ENCODE measurements at regions not wholly inside any gene's neighbourhood (a gene's known extent, or its start where the extent isn't known, plus 50 kb on each side); places are given as distances from the start of the nearest gene placed in this dataset.

DNA sequence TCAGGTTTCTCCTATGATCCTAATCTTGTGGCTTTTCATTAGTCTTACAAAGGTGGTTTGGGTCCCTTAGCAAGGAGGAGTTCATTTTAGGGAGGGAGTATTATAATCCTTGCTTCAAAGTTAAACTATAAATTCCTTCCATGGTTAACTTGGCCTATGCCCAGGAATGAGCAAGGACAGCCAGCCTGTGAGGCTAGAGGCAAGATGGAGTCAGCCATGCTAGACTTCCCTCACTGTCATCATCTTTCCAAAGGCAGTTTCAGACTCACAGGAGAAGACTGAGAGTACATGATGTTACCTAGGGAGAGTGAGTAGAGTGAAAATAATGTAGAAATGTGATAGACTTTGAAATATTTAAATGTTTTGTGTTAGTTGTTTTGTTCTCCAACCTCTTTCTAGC is 192.3 kb downstream of the GPAT3 start:
- Histone ChIP-seq H3K9me3 (ENCODE audit: control insufficient read depth, insufficient read depth, low read depth, low read length) (no peaks in the 10 kb centered on the region), H3K4me3 (ENCODE audit: low read depth in 2 of 2, low read length in 2 of 2) (no peak overlapping the region), H3K4me1 (ENCODE audit: control insufficient read depth, insufficient read depth, low read length) (no peaks in the 10 kb centered on the region), H3K27me3 (ENCODE audit: control insufficient read depth, insufficient read depth, low read length) (no peaks in the 10 kb centered on the region), H3K36me3 (ENCODE audit: control insufficient read depth, insufficient read depth, low read length) (no peaks in the 10 kb centered on the region), H3K27ac (ENCODE audit: low read length) (no peak overlapping the region)
- ChIA-PET POLR2A (no interaction called here), CTCF (no interaction called here)
- intact Hi-C loops (cut with micrococcal nuclease; ENCODE audit: unreplicated experiment) (no loop called here), in situ Hi-C loops (cut with HindIII; ENCODE audit: low pct_unique_long_range_greater_than_20kb, low sequenced_read_pairs) (no loop called here)
- no peak for DNase-seq (ENCODE audit: low read depth, low spot score)
- no peak for ATAC-seq
- no TSS peak for BruUV-seq (replicated peaks)
- TF ChIP-seq, protein P1, sequence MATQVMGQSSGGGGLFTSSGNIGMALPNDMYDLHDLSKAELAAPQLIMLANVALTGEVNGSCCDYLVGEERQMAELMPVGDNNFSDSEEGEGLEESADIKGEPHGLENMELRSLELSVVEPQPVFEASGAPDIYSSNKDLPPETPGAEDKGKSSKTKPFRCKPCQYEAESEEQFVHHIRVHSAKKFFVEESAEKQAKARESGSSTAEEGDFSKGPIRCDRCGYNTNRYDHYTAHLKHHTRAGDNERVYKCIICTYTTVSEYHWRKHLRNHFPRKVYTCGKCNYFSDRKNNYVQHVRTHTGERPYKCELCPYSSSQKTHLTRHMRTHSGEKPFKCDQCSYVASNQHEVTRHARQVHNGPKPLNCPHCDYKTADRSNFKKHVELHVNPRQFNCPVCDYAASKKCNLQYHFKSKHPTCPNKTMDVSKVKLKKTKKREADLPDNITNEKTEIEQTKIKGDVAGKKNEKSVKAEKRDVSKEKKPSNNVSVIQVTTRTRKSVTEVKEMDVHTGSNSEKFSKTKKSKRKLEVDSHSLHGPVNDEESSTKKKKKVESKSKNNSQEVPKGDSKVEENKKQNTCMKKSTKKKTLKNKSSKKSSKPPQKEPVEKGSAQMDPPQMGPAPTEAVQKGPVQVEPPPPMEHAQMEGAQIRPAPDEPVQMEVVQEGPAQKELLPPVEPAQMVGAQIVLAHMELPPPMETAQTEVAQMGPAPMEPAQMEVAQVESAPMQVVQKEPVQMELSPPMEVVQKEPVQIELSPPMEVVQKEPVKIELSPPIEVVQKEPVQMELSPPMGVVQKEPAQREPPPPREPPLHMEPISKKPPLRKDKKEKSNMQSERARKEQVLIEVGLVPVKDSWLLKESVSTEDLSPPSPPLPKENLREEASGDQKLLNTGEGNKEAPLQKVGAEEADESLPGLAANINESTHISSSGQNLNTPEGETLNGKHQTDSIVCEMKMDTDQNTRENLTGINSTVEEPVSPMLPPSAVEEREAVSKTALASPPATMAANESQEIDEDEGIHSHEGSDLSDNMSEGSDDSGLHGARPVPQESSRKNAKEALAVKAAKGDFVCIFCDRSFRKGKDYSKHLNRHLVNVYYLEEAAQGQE (IDR thresholded peaks at IDR 0.05; ENCODE audit: insufficient read depth in 1 of 2, low read depth in 2 of 2, low read length in 1 of 2), result no peak
- no peak for TF ChIP-seq CTCF (IDR thresholded peaks at IDR 0.05)
- TF ChIP-seq POLR2AphosphoS5 (IDR thresholded peaks at IDR 0.05; ENCODE audit: low read depth, low read length), result no peak
- no peak for TF ChIP-seq TCF7L2 (IDR thresholded peaks at IDR 0.05; ENCODE audit: low read depth, low read length)
- no peak for TF ChIP-seq SIN3A (IDR thresholded peaks at IDR 0.05; ENCODE audit: borderline replicate concordance, insufficient read depth, low read depth, low read length)

DNA sequence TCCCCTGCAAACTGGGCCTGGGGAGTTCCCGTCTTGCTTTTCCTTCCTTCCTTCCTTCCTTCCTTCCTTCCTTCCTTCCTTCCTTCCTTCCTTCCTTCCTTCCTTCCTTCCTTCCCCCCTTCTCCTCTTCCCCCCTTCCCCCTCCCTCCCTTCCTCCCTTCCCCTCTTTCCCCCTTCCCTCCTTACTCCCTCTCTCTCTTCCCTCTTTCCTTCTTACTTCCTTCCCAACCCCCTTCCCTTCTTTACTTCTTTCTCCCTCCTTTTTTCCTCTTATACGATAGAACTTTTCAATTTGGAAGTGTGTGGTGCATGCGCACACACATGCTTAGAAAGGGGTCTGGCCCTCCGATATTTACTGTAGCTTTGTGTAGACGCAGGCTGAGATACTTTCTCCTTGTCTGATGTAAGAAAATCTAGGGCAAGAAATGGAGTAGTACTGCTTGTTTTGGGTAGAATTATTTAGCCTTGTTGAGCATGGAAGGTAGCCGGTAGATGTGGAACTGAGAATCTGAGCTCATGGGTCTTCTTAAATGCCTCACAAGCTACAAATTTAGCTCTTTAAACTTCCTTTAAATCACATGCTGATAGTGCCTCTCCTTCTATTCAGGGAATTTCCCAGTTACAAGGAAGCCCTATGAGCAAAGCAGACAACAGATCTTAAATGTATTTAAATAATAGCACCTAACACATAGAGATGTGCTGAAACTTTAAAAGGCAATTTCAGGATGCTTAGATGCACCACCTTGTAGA is 189.6 kb downstream of the GPAT3 start:
- no peak overlapping the region for H3K27ac ChIP-seq (ENCODE audit: low read length)
- TF ChIP-seq, protein P1 (IDR thresholded peaks at IDR 0.05; ENCODE audit: insufficient read depth in 1 of 2, low read depth in 2 of 2, low read length in 1 of 2), result no peak
- no peak for TF ChIP-seq CTCF (IDR thresholded peaks at IDR 0.05)
- TF ChIP-seq TCF7L2 (IDR thresholded peaks at IDR 0.05; ENCODE audit: low read depth, low read length), result no peak
- TF ChIP-seq SIN3A (IDR thresholded peaks at IDR 0.05; ENCODE audit: borderline replicate concordance, insufficient read depth, low read depth, low read length), result no peak
- TF ChIP-seq POLR2AphosphoS5 (IDR thresholded peaks at IDR 0.05; ENCODE audit: low read depth, low read length), result no peak
- CTCF ChIA-PET, result no interaction called here
- intact Hi-C loops (cut with micrococcal nuclease; ENCODE audit: unreplicated experiment), result no loop called here
- no TSS peak for BruUV-seq (replicated peaks)
- H3K4me1 ChIP-seq (ENCODE audit: control insufficient read depth, insufficient read depth, low read length), result no peaks in the 10 kb centered on the region
- in situ Hi-C loops (cut with HindIII; ENCODE audit: low pct_unique_long_range_greater_than_20kb, low sequenced_read_pairs), result no loop called here
- H3K9me3 ChIP-seq (ENCODE audit: control insufficient read depth, insufficient read depth, low read depth, low read length), result no peaks in the 10 kb centered on the region
- no peaks in the 10 kb centered on the region for H3K36me3 ChIP-seq (ENCODE audit: control insufficient read depth, insufficient read depth, low read length)
- ATAC-seq, result no peak
- POLR2A ChIA-PET, result no interaction called here
- H3K4me3 ChIP-seq (ENCODE audit: low read depth in 2 of 2, low read length in 2 of 2), result no peak overlapping the region
- H3K27me3 ChIP-seq (ENCODE audit: control insufficient read depth, insufficient read depth, low read length), result no peaks in the 10 kb centered on the region
- no peak for DNase-seq (ENCODE audit: low read depth, low spot score)
